HG03558 (cell line): ENCODE measurements at regions not wholly inside any gene's neighbourhood (a gene's known extent, or its start where the extent isn't known, plus 50 kb on each side); places are given as distances from the start of the nearest gene placed in this dataset.

Experiments used
- ATAC-seq: cut with Tn5 transposase; IDR thresholded peaks from one replicate; pipeline ENCODE4 v1.9.1; 2021; ENCODE audit warnings: moderate number of reproducible peaks; ENCODE audit not compliant: unreplicated experiment; ENCODE audit errors: extremely low read depth

GRCh38 chr5:90141984-90142383, 267.6 kb downstream of the CETN3 start:
- ATAC-seq, result no peak

- ATAC-seq, result no peak
These were observed 272.5 kb downstream of the CETN3 start for GRCh38 chr5:90136952-90137528.

GRCh38 chr5:90135779-90136378, 273.7 kb downstream of the CETN3 start:
- no peak for ATAC-seq

- no peak for ATAC-seq
These were observed 274.7 kb downstream of the CETN3 start for GRCh38 chr5:90134892-90135291.

GRCh38 chr5:90134381-90134780, 275.2 kb downstream of the CETN3 start:
- no peak for ATAC-seq

GRCh38 chr5:90133941-90134340, 275.6 kb downstream of the CETN3 start:
- no peak for ATAC-seq

- peak; percentile 42 for ATAC-seq
These were observed 278.0 kb downstream of the CETN3 start for GRCh38 chr5:90131383-90132133.

- ATAC-seq, result no peak
These were observed 281.0 kb downstream of the CETN3 start for GRCh38 chr5:90128551-90128950.

GRCh38 chr5:90119531-90119971, 290.0 kb downstream of the CETN3 start:
- ATAC-seq, result no peak

GRCh38 chr5:90117005-90117404, 292.6 kb downstream of the CETN3 start:
- ATAC-seq, result no peak

- no peak for ATAC-seq
These were observed 296.4 kb downstream of the CETN3 start for GRCh38 chr5:90113108-90113507.

- ATAC-seq, result no peak
These were observed 297.4 kb downstream of the CETN3 start for GRCh38 chr5:90112033-90112692.

GRCh38 chr5:90111364-90112032, 298.1 kb downstream of the CETN3 start:
- no peak for ATAC-seq

GRCh38 chr5:90109285-90109684, 300.3 kb downstream of the CETN3 start:
- ATAC-seq, result no peak

GRCh38 chr5:90099099-90099498, 310.5 kb downstream of the CETN3 start:
- no peak for ATAC-seq

- no peak for ATAC-seq
These were observed 312.5 kb downstream of the CETN3 start for GRCh38 chr5:90097082-90097477.

GRCh38 chr5:90096415-90097081, 313.0 kb downstream of the CETN3 start:
- no peak for ATAC-seq

- no peak for ATAC-seq
These were observed 314.1 kb downstream of the CETN3 start for GRCh38 chr5:90095292-90096060.

GRCh38 chr5:90093751-90094485, 315.6 kb downstream of the CETN3 start:
- ATAC-seq, result no peak
